ENCODE measurements at regions not wholly inside any gene's neighbourhood (a gene's known extent, or its start where the extent isn't known, plus 50 kb on each side); places are given as distances from the start of the nearest gene placed in this dataset.

- Mint-ChIP-seq H3K27me3 (ENCODE audit: unreplicated experiment) (no peaks in the 10 kb centered on the region), H3K27ac (ENCODE audit: unreplicated experiment) (no peak overlapping the region), H3K4me3 (ENCODE audit: unreplicated experiment) (no peak overlapping the region), H3K36me3 (ENCODE audit: unreplicated experiment) (no peaks in the 10 kb centered on the region), H3K9me3 (ENCODE audit: unreplicated experiment) (no peaks in the 10 kb centered on the region), H3K4me1 (ENCODE audit: low read depth, unreplicated experiment) (no peaks in the 10 kb centered on the region)
- DNase-seq: no peak
- no peak for TF ChIP-seq CTCF (IDR thresholded peaks at IDR 0.05; ENCODE audit: partially characterized antibody, unreplicated experiment)
Measured at GRCh38 chr21:35632711-35633110, 427.6 kb downstream of the SETD4 start.

DNA sequence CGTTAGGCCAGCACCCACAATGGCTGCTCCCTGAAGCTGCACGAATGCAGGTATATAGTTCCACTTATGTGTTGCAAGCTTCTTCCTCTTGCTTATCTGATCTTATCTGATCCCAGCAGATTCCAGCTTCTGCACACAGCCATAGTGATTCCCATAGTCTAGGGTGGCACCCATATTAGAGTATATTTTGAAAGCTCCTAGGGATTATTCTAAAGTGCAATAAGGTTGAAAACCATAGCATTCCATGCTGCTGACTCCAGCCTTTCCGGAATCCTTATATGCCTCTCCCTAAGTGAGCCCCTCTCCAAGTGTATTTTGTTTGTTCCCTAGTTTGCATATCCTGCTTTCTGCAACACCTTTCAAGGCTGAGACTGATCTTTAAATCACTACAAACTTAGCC lies 432.0 kb downstream of the SETD4 start:
- peaks cover 1% of the 10 kb centered on the region for H3K27me3 Mint-ChIP-seq (ENCODE audit: unreplicated experiment)
- H3K4me1 Mint-ChIP-seq (ENCODE audit: low read depth, unreplicated experiment): no peaks in the 10 kb centered on the region
- no peak for TF ChIP-seq CTCF (IDR thresholded peaks at IDR 0.05; ENCODE audit: partially characterized antibody, unreplicated experiment)
- H3K9me3 Mint-ChIP-seq (ENCODE audit: unreplicated experiment): no peaks in the 10 kb centered on the region
- DNase-seq: no peak
- no peak overlapping the region for H3K4me3 Mint-ChIP-seq (ENCODE audit: unreplicated experiment)
- H3K27ac Mint-ChIP-seq (ENCODE audit: unreplicated experiment): no peak overlapping the region
- no peaks in the 10 kb centered on the region for H3K36me3 Mint-ChIP-seq (ENCODE audit: unreplicated experiment)

- no peak overlapping the region for H3K4me3 Mint-ChIP-seq (ENCODE audit: unreplicated experiment)
- no peak for TF ChIP-seq CTCF (IDR thresholded peaks at IDR 0.05; ENCODE audit: partially characterized antibody, unreplicated experiment)
- H3K4me1 Mint-ChIP-seq (ENCODE audit: low read depth, unreplicated experiment): no peaks in the 10 kb centered on the region
- no peaks in the 10 kb centered on the region for H3K9me3 Mint-ChIP-seq (ENCODE audit: unreplicated experiment)
- no peak overlapping the region for H3K27ac Mint-ChIP-seq (ENCODE audit: unreplicated experiment)
- no peaks in the 10 kb centered on the region for H3K36me3 Mint-ChIP-seq (ENCODE audit: unreplicated experiment)
- peaks cover 1% of the 10 kb centered on the region for H3K27me3 Mint-ChIP-seq (ENCODE audit: unreplicated experiment)
- DNase-seq: no peak
Measured at GRCh38 chr21:35627462-35627861, 432.9 kb downstream of the SETD4 start.

DNA sequence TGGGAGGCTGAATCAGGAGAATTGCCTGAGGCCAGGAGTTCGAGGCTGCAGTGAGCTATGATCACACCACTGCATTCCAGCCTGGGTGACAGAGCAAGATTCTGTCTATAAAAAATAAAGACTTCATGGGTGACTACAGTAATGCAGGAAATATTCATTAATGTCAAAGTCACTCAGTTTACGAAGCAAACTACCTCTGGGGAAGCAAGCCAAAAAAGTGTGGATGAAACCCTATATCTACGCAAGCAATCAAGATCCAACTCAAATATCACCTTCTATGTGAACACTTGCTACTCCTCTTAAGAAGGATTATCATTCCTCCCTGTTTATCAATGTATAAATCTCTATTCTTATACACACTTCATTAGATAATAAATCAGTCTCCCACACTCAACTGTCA lies 434.8 kb downstream of the SETD4 start:
- Mint-ChIP-seq H3K27me3 (ENCODE audit: unreplicated experiment) (peaks cover 1% of the 10 kb centered on the region), H3K27ac (ENCODE audit: unreplicated experiment) (no peak overlapping the region), H3K9me3 (ENCODE audit: unreplicated experiment) (no peaks in the 10 kb centered on the region), H3K4me3 (ENCODE audit: unreplicated experiment) (no peak overlapping the region), H3K36me3 (ENCODE audit: unreplicated experiment) (no peaks in the 10 kb centered on the region), H3K4me1 (ENCODE audit: low read depth, unreplicated experiment) (no peaks in the 10 kb centered on the region)
- DNase-seq: no peak
- TF ChIP-seq CTCF (IDR thresholded peaks at IDR 0.05; ENCODE audit: partially characterized antibody, unreplicated experiment): no peak

GRCh38 chr21:35624901-35625300 lies 435.4 kb downstream of the SETD4 start:
- Mint-ChIP-seq H3K36me3 (ENCODE audit: unreplicated experiment) (no peaks in the 10 kb centered on the region), H3K4me1 (ENCODE audit: low read depth, unreplicated experiment) (no peaks in the 10 kb centered on the region)

More at GRCh38 chr21:35624901-35625300, 435.4 kb downstream of the SETD4 start:
- no peak for DNase-seq
- no peak for TF ChIP-seq CTCF (IDR thresholded peaks at IDR 0.05; ENCODE audit: partially characterized antibody, unreplicated experiment)
- Mint-ChIP-seq H3K27me3 (ENCODE audit: unreplicated experiment) (peaks cover 1% of the 10 kb centered on the region), H3K4me3 (ENCODE audit: unreplicated experiment) (no peak overlapping the region), H3K9me3 (ENCODE audit: unreplicated experiment) (no peaks in the 10 kb centered on the region), H3K27ac (ENCODE audit: unreplicated experiment) (no peak overlapping the region)
